Esophagus squamous epithelium (tissue), 4 donors: ENCODE measurements at regions not wholly inside any gene's neighbourhood (a gene's known extent, or its start where the extent isn't known, plus 50 kb on each side); places are given as distances from the start of the nearest gene placed in this dataset.

Source experiments
- POLR2A ChIP-seq, 4 donors: fragments of 450-650 bp; IDR thresholded peaks; one replicate each; pipeline ENCODE4 v1.6.1; 2017; ENCODE audit warnings: antibody characterized with exemption in 4 of 4, mild to moderate bottlenecking in 4 of 4, moderate library complexity in 3 of 4
- TF ChIP-seq, protein P1 (sequence below), 6 experiments: fragments of 450-650 bp in 4 of 6; fragments of 200-600 bp in 2 of 6; sonication (generic) in 2 of 6; IDR thresholded peaks; one replicate each; pipeline ENCODE4 v1.5.1; 2016 to 2019; ENCODE audit warnings: antibody characterized with exemption in 6 of 6, mild to moderate bottlenecking in 4 of 6, moderate library complexity in 4 of 6

GRCh38 chr2:48007699-48008268 is 101.5 kb upstream of the FBXO11 start:
- TF ChIP-seq, protein P1, sequence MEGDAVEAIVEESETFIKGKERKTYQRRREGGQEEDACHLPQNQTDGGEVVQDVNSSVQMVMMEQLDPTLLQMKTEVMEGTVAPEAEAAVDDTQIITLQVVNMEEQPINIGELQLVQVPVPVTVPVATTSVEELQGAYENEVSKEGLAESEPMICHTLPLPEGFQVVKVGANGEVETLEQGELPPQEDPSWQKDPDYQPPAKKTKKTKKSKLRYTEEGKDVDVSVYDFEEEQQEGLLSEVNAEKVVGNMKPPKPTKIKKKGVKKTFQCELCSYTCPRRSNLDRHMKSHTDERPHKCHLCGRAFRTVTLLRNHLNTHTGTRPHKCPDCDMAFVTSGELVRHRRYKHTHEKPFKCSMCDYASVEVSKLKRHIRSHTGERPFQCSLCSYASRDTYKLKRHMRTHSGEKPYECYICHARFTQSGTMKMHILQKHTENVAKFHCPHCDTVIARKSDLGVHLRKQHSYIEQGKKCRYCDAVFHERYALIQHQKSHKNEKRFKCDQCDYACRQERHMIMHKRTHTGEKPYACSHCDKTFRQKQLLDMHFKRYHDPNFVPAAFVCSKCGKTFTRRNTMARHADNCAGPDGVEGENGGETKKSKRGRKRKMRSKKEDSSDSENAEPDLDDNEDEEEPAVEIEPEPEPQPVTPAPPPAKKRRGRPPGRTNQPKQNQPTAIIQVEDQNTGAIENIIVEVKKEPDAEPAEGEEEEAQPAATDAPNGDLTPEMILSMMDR (IDR thresholded peaks at IDR 0.05) = no peak
- TF ChIP-seq POLR2A (IDR thresholded peaks at IDR 0.05) = no peak
